ENCODE measurements at regions not wholly inside any gene's neighbourhood (a gene's known extent, or its start where the extent isn't known, plus 50 kb on each side); places are given as distances from the start of the nearest gene placed in this dataset.

- TF ChIP-seq CTCF (IDR thresholded peaks at IDR 0.05; ENCODE audit: insufficient read depth, low read length) (no peak), SPI1 (IDR thresholded peaks at IDR 0.05; ENCODE audit: borderline replicate concordance, low read depth) (no peak), POLR2AphosphoS5 (IDR thresholded peaks at IDR 0.05; ENCODE audit: low read depth) (no peak), REST (IDR thresholded peaks at IDR 0.05; ENCODE audit: insufficient replicate concordance, low read depth) (no peak)
These were observed 222.5 kb upstream of the PMEPA1 start for GRCh38 chr20:57932227-57932864.
